ENCODE measurements at regions not wholly inside any gene's neighbourhood (a gene's known extent, or its start where the extent isn't known, plus 50 kb on each side); places are given as distances from the start of the nearest gene placed in this dataset.

DNA sequence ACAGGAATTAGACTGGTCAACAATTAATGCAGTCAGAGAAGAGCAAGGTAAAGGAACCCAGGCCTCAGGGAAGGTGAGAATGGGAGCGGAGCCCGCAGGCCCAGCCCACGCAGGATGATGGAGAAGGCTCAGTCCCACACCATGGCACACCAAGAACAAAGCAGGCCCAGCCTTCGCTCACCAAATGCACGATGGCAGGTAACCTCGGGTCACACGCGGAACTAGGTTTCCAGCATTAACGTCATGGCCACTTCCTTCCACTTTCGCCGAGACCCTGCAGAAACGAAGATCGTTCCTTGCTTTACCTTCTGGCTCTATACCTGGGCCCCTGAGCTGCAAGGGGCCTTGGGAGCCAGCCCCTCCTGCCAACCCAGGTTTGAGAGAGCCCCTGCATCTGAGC is 240.2 kb upstream of the C1orf174 start:
- no peak for DNase-seq
- 87% methylated on average over 13 of the region's 13 CpGs for WGBS
- no peak for ATAC-seq
- H3K4me3 ChIP-seq (ENCODE audit: low read length): no peak overlapping the region
- H3K4me1 ChIP-seq (ENCODE audit: control insufficient read depth, insufficient read depth, low read length): no peaks in the 10 kb centered on the region
- intact Hi-C loops (cut with DNase I): no loop called here
- H3K9me3 ChIP-seq (ENCODE audit: control insufficient read depth, low read length): no peaks in the 10 kb centered on the region
- H3K27ac ChIP-seq (ENCODE audit: low read length): no peak overlapping the region
- no peaks in the 10 kb centered on the region for H3K27me3 ChIP-seq (ENCODE audit: control insufficient read depth, insufficient read depth)

DNA sequence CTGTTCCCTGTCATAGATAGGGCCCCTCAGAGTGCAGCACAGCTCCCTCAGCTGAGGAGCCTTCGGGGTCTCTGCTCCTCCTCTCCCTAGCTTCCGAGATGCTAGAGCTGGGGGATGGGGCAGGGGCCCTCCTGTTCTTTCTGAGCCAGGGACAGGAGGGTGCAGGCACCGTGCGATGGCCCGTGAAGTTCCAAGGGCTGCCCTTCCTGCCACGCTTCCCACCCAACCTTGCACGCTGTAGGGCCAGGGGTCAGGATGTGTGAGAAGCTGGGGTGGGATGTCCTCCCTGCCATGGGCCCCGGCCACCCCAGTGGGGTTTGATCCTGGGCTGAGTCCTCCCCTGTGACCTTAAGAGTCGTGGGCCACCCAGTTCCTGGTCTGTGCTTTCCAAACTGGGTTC is 240.7 kb upstream of the C1orf174 start:
- no peaks in the 10 kb centered on the region for H3K27me3 ChIP-seq (ENCODE audit: control insufficient read depth, insufficient read depth)
- ATAC-seq: peak in 1 of 2 donors; percentile 16

DNA sequence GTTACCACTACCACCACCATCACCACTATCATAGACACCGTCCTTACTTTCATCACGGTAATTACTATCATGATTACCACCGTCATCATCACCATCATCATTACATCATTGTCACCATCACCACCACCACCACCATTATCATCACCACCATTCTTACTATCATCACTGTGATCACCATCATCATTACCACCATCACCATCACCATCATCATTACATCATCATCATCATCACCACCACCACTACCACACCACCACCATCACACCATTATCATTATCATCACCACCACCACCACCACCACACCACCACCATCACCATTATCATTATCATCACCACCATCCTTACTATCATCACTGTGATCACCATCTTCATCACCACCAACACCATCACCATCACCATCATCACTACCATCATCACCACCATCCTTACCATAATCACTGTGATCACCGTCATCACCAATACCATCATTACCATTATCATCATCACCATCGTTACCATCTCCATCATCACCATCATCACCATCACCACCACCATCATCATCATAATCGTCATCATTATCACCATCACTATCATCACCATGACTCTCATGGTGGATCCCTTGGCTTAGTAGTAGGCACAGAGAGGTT is 244.4 kb upstream of the C1orf174 start:
- Histone ChIP-seq H3K27me3 (ENCODE audit: control insufficient read depth, insufficient read depth) (no peaks in the 10 kb centered on the region), H3K27ac (ENCODE audit: low read length) (no peak overlapping the region), H3K9me3 (ENCODE audit: control insufficient read depth, low read length) (no peaks in the 10 kb centered on the region), H3K4me3 (ENCODE audit: low read length) (no peak overlapping the region), H3K4me1 (ENCODE audit: control insufficient read depth, insufficient read depth, low read length) (no peaks in the 10 kb centered on the region)
- no peak for ATAC-seq
- intact Hi-C loops (cut with DNase I): no loop called here
- DNase-seq: no peak
- 87% methylated on average over 6 of the region's 6 CpGs for WGBS

More for the DNA sequence above, 240.7 kb upstream of the C1orf174 start:
- no peaks in the 10 kb centered on the region for H3K9me3 ChIP-seq (ENCODE audit: control insufficient read depth, low read length)
- no peak overlapping the region for H3K4me3 ChIP-seq (ENCODE audit: low read length)
- no peak overlapping the region for H3K27ac ChIP-seq (ENCODE audit: low read length)
- WGBS: 76% methylated on average over 9 of the region's 9 CpGs
- no peaks in the 10 kb centered on the region for H3K4me1 ChIP-seq (ENCODE audit: control insufficient read depth, insufficient read depth, low read length)
- intact Hi-C loops (cut with DNase I): no loop called here
- DNase-seq: no peak

DNA sequence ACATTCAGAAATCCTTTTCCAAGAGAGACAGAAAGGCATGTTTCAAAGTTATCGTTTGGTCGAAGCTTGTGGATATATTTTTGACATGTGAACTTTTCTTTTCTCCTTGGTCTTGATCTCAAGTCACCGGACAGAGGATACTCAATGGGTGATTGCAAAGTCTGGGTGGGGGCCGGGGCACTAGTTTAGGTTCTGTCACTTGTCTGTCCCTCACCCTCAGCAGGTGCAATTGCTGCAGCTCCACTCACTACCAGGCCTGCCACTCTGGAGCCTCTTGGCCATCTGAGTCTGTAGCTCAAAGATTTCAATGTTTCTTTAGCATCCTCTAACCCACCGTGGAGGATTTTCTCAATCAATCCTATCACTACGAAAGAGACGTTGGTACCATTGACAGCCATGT is 246.0 kb upstream of the C1orf174 start:
- Histone ChIP-seq H3K4me1 (ENCODE audit: control insufficient read depth, insufficient read depth, low read length) (no peaks in the 10 kb centered on the region), H3K27ac (ENCODE audit: low read length) (no peak overlapping the region), H3K9me3 (ENCODE audit: control insufficient read depth, low read length) (no peaks in the 10 kb centered on the region), H3K4me3 (ENCODE audit: low read length) (no peak overlapping the region), H3K27me3 (ENCODE audit: control insufficient read depth, insufficient read depth) (no peaks in the 10 kb centered on the region)
- no peak for DNase-seq
- intact Hi-C loops (cut with DNase I): no loop called here
- WGBS: 73% methylated on average over 7 of the region's 7 CpGs
- no peak for ATAC-seq

DNA sequence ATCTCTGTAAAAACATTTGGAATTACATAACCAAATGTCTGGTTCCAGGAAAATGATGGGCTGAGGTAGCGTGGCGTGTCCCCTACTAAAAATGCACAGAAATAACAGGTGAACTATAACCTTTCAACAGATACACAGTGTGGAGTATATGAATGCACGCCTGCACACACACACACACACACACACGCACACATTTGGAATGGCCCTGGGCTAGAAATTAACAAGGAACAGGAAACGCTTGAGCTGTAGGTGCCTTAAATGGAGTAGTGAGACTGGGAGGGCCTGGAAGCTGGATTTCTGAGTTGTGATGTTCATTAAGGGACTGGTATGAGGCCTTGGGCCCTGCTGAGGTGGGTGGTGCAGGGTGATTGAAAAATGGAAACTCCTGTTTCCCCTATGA is 246.5 kb upstream of the C1orf174 start:
- ATAC-seq (no peak), DNase-seq (no peak)
- Histone ChIP-seq H3K27me3 (ENCODE audit: control insufficient read depth, insufficient read depth) (no peaks in the 10 kb centered on the region), H3K4me1 (ENCODE audit: control insufficient read depth, insufficient read depth, low read length) (no peaks in the 10 kb centered on the region), H3K4me3 (ENCODE audit: low read length) (no peak overlapping the region), H3K27ac (ENCODE audit: low read length) (no peak overlapping the region), H3K9me3 (ENCODE audit: control insufficient read depth, low read length) (no peaks in the 10 kb centered on the region)
- 77% methylated on average over 5 of the region's 5 CpGs for WGBS
- intact Hi-C loops (cut with DNase I): no loop called here

DNA sequence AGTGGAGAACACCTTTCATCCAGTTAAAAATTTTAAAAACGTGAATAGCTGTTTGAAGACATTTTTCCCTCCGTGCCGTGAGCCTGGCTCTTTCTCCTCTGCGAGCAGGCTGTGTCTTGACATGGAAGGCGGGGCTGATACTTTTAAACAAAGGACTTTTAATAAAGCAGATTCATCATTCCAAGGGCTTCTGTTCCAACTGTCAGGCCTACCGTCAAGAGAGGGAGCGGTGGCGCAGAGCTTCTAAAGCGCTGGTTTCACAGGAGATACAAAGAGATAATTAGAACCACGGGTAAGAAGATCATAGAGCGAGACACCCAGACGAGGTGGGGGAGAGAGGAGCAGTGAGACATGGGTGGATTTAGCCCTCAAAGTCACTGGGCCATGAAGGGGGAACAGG is 247.4 kb upstream of the C1orf174 start:
- intact Hi-C loops (cut with DNase I): no loop called here
- no peaks in the 10 kb centered on the region for H3K4me1 ChIP-seq (ENCODE audit: control insufficient read depth, insufficient read depth, low read length)
- no peak for ATAC-seq
- 66% methylated on average over 12 of the region's 12 CpGs for WGBS
- DNase-seq: no peak
- H3K27me3 ChIP-seq (ENCODE audit: control insufficient read depth, insufficient read depth): no peaks in the 10 kb centered on the region
- no peak overlapping the region for H3K27ac ChIP-seq (ENCODE audit: low read length)
- no peak overlapping the region for H3K4me3 ChIP-seq (ENCODE audit: low read length)
- no peaks in the 10 kb centered on the region for H3K9me3 ChIP-seq (ENCODE audit: control insufficient read depth, low read length)

DNA sequence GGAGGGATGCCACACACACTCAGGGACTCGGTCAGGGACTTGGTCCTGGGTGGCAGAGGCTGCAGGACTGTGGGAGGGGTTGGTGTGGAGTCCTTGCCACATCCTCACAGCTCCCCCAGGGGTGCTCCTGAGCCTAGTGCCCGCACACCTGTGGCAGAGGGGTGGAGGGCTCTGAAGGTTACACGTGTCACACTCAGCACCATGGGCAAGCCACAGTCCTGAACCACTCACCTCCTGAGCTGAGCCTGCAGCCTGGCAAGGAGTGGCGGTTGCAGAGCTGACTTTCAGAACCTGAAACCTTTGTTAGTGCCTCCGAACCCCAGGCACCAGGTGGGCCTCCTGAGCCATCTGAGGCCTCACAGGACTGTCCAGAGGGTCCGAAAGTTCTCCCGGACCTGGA is 249.2 kb upstream of the C1orf174 start:
- ATAC-seq: no peak
- Histone ChIP-seq H3K9me3 (ENCODE audit: control insufficient read depth, low read length) (no peaks in the 10 kb centered on the region), H3K27ac (ENCODE audit: low read length) (no peak overlapping the region), H3K4me3 (ENCODE audit: low read length) (no peak overlapping the region), H3K4me1 (ENCODE audit: control insufficient read depth, insufficient read depth, low read length) (no peaks in the 10 kb centered on the region), H3K27me3 (ENCODE audit: control insufficient read depth, insufficient read depth) (no peaks in the 10 kb centered on the region)
- intact Hi-C loops (cut with DNase I): no loop called here
- 81% methylated on average over 7 of the region's 7 CpGs for WGBS
- no peak for DNase-seq

DNA sequence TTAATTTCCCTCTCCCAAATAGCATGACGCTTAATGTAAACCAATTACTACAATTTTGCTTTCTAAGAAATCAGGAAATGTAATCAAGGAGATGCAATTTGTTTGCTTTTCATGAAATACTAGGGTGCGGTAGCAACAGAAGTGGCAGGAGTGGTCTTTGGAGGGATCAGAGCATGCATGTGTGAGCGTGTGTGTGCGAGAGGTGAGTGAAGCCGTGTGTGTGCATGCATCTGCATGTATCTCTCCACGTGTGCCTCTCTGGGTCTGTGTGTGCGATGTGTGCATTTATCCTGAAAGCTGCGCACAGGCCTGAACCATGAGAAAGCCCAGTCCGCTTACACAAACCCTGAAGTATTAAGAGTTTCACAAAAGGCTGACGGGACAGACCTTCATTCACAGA is 249.8 kb upstream of the C1orf174 start:
- intact Hi-C loops (cut with DNase I): no loop called here
- H3K27ac ChIP-seq (ENCODE audit: low read length): no peak overlapping the region
- 78% methylated on average over 10 of the region's 10 CpGs for WGBS
- no peak overlapping the region for H3K4me3 ChIP-seq (ENCODE audit: low read length)
- DNase-seq (no peak), ATAC-seq (no peak)
- no peaks in the 10 kb centered on the region for H3K4me1 ChIP-seq (ENCODE audit: control insufficient read depth, insufficient read depth, low read length)
- H3K9me3 ChIP-seq (ENCODE audit: control insufficient read depth, low read length): no peaks in the 10 kb centered on the region
- no peaks in the 10 kb centered on the region for H3K27me3 ChIP-seq (ENCODE audit: control insufficient read depth, insufficient read depth)

DNA sequence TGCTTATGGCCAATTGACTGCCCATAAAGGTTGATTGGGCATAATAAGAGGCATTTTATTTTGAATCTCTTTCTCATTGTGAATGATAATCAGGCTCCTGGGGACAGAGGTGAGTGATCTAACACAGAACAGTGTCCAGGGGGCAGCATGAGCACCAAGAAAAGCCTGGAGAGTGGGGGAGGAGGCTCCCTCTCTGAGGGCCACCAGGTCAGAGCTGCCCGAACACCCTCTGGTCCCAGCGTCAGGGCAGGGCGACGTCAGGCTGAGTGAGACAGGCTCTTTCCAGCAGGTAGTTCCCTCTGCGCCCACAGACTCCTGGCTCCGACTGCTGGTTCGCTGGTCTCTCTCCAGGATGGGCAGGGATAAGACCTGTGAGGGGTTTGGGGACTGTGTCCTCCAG is 250.2 kb upstream of the C1orf174 start:
- 39% methylated on average over 7 of the region's 7 CpGs for WGBS

DNA sequence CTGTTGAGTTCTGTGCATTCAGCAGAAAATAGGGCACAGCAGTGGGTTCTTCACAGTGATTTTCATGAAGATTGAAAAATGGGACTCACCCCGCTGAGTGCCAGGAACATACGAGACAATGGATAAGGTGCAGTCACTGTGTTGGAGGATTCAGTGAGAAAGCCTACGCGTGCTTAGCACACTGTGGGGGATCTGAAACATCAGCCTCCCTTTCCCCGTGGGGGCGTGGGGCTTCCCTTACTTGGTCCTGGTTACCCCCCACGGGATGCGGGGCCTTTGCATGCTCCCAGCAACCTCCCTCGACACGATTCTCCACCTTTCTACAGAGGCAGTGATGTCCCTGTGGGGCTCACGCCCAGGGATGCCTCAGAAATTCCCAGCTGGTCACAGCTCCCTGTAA is 252.2 kb upstream of the C1orf174 start:
- H3K9me3 ChIP-seq (ENCODE audit: control insufficient read depth, low read length): no peaks in the 10 kb centered on the region
- no peak overlapping the region for H3K27ac ChIP-seq (ENCODE audit: low read length)
- H3K4me1 ChIP-seq (ENCODE audit: control insufficient read depth, insufficient read depth, low read length): no peaks in the 10 kb centered on the region
- intact Hi-C loops (cut with DNase I): no loop called here
- H3K4me3 ChIP-seq (ENCODE audit: low read length): no peak overlapping the region
- no peak for DNase-seq
- ATAC-seq: no peak
- WGBS: 74% methylated on average over 11 of the region's 11 CpGs
- no peaks in the 10 kb centered on the region for H3K27me3 ChIP-seq (ENCODE audit: control insufficient read depth, insufficient read depth)

More for the DNA sequence above, 250.2 kb upstream of the C1orf174 start:
- ATAC-seq: no peak
- DNase-seq: no peak
- intact Hi-C loops (cut with DNase I): no loop called here
- Histone ChIP-seq H3K9me3 (ENCODE audit: control insufficient read depth, low read length) (no peaks in the 10 kb centered on the region), H3K4me3 (ENCODE audit: low read length) (no peak overlapping the region), H3K27me3 (ENCODE audit: control insufficient read depth, insufficient read depth) (no peaks in the 10 kb centered on the region), H3K27ac (ENCODE audit: low read length) (no peak overlapping the region), H3K4me1 (ENCODE audit: control insufficient read depth, insufficient read depth, low read length) (no peaks in the 10 kb centered on the region)

DNA sequence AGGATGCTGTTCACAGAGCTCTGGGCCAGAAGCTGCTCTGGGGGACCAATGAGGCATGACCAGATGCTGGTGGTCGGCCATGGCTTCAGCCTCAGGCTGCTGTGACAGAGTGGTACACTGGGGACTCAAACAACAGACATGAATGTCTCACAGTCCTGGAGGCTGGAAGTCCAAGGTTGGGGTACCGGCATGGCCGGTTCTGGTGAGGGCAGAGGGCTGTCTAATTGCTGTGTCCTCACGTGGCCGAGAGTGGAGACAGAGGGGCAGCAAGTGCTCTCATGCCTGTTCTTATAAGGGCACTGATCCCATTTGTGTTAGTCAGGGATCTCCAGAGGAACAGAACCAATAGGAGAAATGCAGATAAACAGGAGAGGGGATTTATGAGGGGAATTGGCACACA is 253.5 kb upstream of the C1orf174 start:
- no peak for ATAC-seq
- DNase-seq: no peak
- Histone ChIP-seq H3K4me3 (ENCODE audit: low read length) (no peak overlapping the region), H3K27me3 (ENCODE audit: control insufficient read depth, insufficient read depth) (no peaks in the 10 kb centered on the region), H3K27ac (ENCODE audit: low read length) (no peak overlapping the region), H3K9me3 (ENCODE audit: control insufficient read depth, low read length) (no peaks in the 10 kb centered on the region), H3K4me1 (ENCODE audit: control insufficient read depth, insufficient read depth, low read length) (no peaks in the 10 kb centered on the region)
- 85% methylated on average over 5 of the region's 5 CpGs for WGBS
- intact Hi-C loops (cut with DNase I): no loop called here

Measured in right cardiac atrium (tissue), 5 donors.